Vagina (tissue), 2 donors: ENCODE measurements at regions not wholly inside any gene's neighbourhood (a gene's known extent, or its start where the extent isn't known, plus 50 kb on each side); places are given as distances from the start of the nearest gene placed in this dataset.

Source experiments
- DNase-seq, 2 donors: peaks; one replicate each; pipeline ENCODE4 v3.0.0-alpha.2; 2017; ENCODE audit errors: extremely low spot score in 2 of 2
- H3K27ac ChIP-seq: fragments of 200-600 bp; sonication (generic); one replicate; pipeline ENCODE4 v1.5.1; 2019
- H3K27me3 ChIP-seq: fragments of 200-600 bp; sonication (generic); one replicate; pipeline ENCODE4 v1.5.1; 2019
- H3K36me3 ChIP-seq, 2 donors: fragments of 200-600 bp; sonication (generic); one replicate each; pipeline ENCODE4 v1.5.1; 2017 to 2019
- H3K4me1 ChIP-seq: fragments of 200-600 bp; sonication (generic); one replicate; pipeline ENCODE4 v1.5.1; 2019
- H3K4me3 ChIP-seq, 2 donors: fragments of 200-600 bp; sonication (generic); 1 replicate in 1 of 2; 2 replicates in 1 of 2; pipeline ENCODE4 v1.5.1; 2016 to 2019
- H3K9me3 ChIP-seq: fragments of 200-600 bp; sonication (generic); one replicate; pipeline ENCODE4 v1.5.1; 2019
- POLR2A ChIP-seq, 2 donors: fragments of 450-650 bp; IDR thresholded peaks; one replicate each; pipeline ENCODE4 v1.6.1; 2017; ENCODE audit warnings: antibody characterized with exemption in 2 of 2, mild to moderate bottlenecking in 2 of 2, moderate library complexity in 2 of 2
- POLR2AphosphoS5 ChIP-seq, 2 donors: sonication (generic); formaldehyde crosslinking; IDR thresholded peaks; one replicate each; pipeline ENCODE4 v1.9.0; 2017; ENCODE audit warnings: antibody characterized with exemption in 2 of 2, mild to moderate bottlenecking in 2 of 2, low read depth in 1 of 2; ENCODE audit not compliant: insufficient read depth in 1 of 2
- intact Hi-C: fragments of 100-400 bp; cut with DNase I; formaldehyde crosslinking; loops from one replicate; pipeline ENCODE4 v1.15.1; 2023
- TF ChIP-seq, protein P1 (sequence below), 3 experiments: fragments of 450-650 bp in 2 of 3; fragments of 200-600 bp in 1 of 3; sonication (generic) in 1 of 3; IDR thresholded peaks; one replicate each; pipeline ENCODE4 v1.5.1; 2017 to 2019; ENCODE audit warnings: antibody characterized with exemption in 3 of 3, mild to moderate bottlenecking in 2 of 3, moderate library complexity in 2 of 3

DNA sequence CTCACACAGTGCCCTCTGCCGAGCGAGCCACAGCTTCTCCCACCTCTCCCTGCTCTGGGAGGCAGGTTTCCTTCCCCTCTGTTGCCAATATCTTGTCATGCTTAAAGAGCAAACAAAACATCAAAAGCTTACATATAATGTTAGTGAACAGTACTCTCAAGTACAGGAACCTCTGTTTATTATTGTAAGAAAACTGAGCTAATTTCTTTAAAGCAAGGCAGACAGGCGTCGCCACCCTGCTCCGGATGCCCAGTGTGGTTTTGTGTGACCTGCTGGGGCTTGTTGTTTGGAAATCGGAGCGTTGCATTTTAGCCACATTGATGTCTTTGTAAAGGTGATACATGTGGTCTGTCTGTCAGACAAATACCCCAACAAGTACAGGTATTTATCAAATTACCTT, 401.4 kb upstream of the IRX1 start:
- DNase-seq, result no peak
- H3K27me3 ChIP-seq, result no peaks in the 10 kb centered on the region
- no peak overlapping the region for H3K27ac ChIP-seq
- TF ChIP-seq POLR2A (IDR thresholded peaks at IDR 0.05) (no peak), POLR2AphosphoS5 (IDR thresholded peaks at IDR 0.05; ENCODE audit: insufficient read depth in 1 of 2, low read depth in 1 of 2) (no peak)
- TF ChIP-seq, protein P1, sequence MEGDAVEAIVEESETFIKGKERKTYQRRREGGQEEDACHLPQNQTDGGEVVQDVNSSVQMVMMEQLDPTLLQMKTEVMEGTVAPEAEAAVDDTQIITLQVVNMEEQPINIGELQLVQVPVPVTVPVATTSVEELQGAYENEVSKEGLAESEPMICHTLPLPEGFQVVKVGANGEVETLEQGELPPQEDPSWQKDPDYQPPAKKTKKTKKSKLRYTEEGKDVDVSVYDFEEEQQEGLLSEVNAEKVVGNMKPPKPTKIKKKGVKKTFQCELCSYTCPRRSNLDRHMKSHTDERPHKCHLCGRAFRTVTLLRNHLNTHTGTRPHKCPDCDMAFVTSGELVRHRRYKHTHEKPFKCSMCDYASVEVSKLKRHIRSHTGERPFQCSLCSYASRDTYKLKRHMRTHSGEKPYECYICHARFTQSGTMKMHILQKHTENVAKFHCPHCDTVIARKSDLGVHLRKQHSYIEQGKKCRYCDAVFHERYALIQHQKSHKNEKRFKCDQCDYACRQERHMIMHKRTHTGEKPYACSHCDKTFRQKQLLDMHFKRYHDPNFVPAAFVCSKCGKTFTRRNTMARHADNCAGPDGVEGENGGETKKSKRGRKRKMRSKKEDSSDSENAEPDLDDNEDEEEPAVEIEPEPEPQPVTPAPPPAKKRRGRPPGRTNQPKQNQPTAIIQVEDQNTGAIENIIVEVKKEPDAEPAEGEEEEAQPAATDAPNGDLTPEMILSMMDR (IDR thresholded peaks at IDR 0.05), result no peak
- no peaks in the 10 kb centered on the region for H3K4me1 ChIP-seq
- H3K4me3 ChIP-seq, result no peak overlapping the region
- no peaks in the 10 kb centered on the region for H3K36me3 ChIP-seq
- no peaks in the 10 kb centered on the region for H3K9me3 ChIP-seq
- intact Hi-C loops, result no loop called here

DNA sequence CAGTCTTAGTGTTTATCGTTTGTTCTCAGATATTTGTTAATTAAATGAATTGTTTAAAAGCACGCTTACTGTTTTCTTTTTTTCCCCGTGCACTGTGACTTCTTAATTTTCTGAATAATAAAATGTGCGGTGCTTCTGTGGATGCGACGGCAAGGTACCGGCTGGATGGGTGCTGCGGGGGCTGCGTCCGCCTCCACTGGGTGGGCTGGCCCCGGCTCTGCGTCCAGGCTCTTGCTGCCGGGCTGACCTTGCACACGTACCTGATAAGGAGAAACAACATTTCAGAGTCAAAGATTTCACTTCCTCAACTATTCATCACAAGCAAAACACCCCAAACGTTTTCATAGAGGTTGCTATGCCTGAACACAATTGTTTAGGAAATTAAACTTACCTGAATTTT, 404.0 kb upstream of the IRX1 start:
- TF ChIP-seq, protein P1 (IDR thresholded peaks at IDR 0.05), result no peak
- TF ChIP-seq POLR2A (IDR thresholded peaks at IDR 0.05) (no peak), POLR2AphosphoS5 (IDR thresholded peaks at IDR 0.05; ENCODE audit: insufficient read depth in 1 of 2, low read depth in 1 of 2) (no peak)
- H3K27me3 ChIP-seq, result no peaks in the 10 kb centered on the region
- H3K27ac ChIP-seq, result no peak overlapping the region
- no peaks in the 10 kb centered on the region for H3K9me3 ChIP-seq
- intact Hi-C loops, result no loop called here
- H3K4me1 ChIP-seq, result no peaks in the 10 kb centered on the region
- no peak for DNase-seq
- H3K36me3 ChIP-seq, result no peaks in the 10 kb centered on the region
- H3K4me3 ChIP-seq, result no peak overlapping the region

DNA sequence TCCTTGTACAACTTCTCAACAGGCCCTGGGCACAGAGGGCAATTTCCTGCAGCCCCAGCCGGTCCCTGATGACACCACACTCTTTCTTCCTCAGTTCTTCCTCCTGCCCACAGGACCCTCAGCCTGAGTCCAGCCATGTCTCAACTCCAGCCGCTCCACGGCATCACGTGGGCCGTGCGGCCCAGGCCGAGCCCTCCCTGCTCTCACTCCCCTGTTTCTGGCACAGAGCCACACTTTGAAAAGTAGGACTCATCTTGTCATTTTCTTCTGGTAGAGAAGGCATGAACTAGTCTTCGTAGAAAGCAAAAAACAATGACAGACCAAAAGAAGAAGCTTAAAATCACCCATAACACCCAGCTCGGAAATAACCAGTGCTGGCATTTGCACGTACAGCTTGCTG, 404.7 kb upstream of the IRX1 start:
- TF ChIP-seq, protein P1 (IDR thresholded peaks at IDR 0.05), result no peak
- no peak for TF ChIP-seq POLR2A (IDR thresholded peaks at IDR 0.05)
- no peak for TF ChIP-seq POLR2AphosphoS5 (IDR thresholded peaks at IDR 0.05; ENCODE audit: insufficient read depth in 1 of 2, low read depth in 1 of 2)
- Histone ChIP-seq H3K27me3 (no peaks in the 10 kb centered on the region), H3K4me3 (no peak overlapping the region), H3K36me3 (no peaks in the 10 kb centered on the region), H3K27ac (no peak overlapping the region), H3K9me3 (no peaks in the 10 kb centered on the region), H3K4me1 (no peaks in the 10 kb centered on the region)
- no peak for DNase-seq
- intact Hi-C loops, result no loop called here

DNA sequence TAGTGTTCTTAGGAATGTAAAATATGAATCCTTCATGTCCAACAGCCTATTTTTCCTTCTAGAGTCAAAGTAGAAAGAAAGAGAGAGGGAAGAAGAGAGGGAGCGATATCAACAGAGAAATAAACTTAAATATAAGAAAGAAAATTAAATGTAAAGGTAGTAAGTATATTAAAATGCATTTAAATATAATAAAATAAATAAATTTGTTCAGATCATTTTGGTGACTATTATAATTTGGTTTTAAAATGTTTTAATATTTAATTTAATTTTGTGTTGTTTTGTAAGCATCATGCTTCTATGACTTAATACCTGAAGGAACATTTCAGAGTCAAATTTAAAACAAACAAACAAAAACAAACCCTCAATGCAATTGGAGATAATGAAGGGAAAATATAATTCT, 405.2 kb upstream of the IRX1 start:
- H3K4me1 ChIP-seq, result no peaks in the 10 kb centered on the region
- no peak overlapping the region for H3K4me3 ChIP-seq
- no peak overlapping the region for H3K27ac ChIP-seq
- no peak for TF ChIP-seq POLR2AphosphoS5 (IDR thresholded peaks at IDR 0.05; ENCODE audit: insufficient read depth in 1 of 2, low read depth in 1 of 2)
- no peak for TF ChIP-seq POLR2A (IDR thresholded peaks at IDR 0.05)
- TF ChIP-seq, protein P1 (IDR thresholded peaks at IDR 0.05), result no peak
- intact Hi-C loops, result no loop called here
- no peaks in the 10 kb centered on the region for H3K36me3 ChIP-seq
- no peaks in the 10 kb centered on the region for H3K9me3 ChIP-seq
- no peak for DNase-seq
- H3K27me3 ChIP-seq, result no peaks in the 10 kb centered on the region

DNA sequence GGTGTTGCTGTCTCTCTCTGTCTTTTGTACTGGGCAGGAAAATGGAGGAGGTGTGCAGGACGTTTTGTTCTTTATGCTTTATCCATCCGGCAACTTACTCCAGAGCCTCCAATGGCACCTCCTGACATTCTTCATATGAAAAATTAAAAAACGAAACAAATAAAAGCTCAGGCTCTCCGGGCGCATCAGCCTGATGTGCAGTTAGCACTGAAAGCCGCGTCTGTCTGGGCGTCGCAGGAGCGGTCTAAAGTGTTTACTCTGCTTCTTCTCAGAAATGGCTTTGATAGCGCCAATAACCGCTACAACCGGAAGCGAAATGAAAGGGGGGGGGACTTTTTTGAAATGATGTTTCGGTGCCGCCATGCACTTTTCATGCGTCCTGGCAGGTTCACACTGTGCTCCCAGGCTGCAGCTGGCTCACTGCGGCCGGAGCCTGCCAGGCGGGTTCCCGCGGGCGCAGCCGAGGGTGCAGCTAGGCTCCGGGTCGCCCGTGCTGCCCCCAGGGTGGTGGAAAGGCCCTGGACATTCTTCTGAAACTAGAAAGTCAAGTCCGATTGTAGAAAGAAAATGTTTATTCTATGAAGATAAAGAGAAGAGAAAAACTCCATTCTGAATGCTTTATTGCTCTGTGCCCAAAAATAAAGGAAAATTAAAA, 407.7 kb upstream of the IRX1 start:
- DNase-seq, result no peak
- intact Hi-C loops, result no loop called here
- no peaks in the 10 kb centered on the region for H3K27me3 ChIP-seq
- H3K4me1 ChIP-seq, result no peaks in the 10 kb centered on the region
- TF ChIP-seq, protein P1 (IDR thresholded peaks at IDR 0.05), result no peak
- TF ChIP-seq POLR2AphosphoS5 (IDR thresholded peaks at IDR 0.05; ENCODE audit: insufficient read depth in 1 of 2, low read depth in 1 of 2) (no peak), POLR2A (IDR thresholded peaks at IDR 0.05) (no peak)
- H3K27ac ChIP-seq, result no peak overlapping the region
- H3K9me3 ChIP-seq, result no peaks in the 10 kb centered on the region
- H3K4me3 ChIP-seq, result no peak overlapping the region
- H3K36me3 ChIP-seq, result no peaks in the 10 kb centered on the region
